ENCODE measurements at regions not wholly inside any gene's neighbourhood (a gene's known extent, or its start where the extent isn't known, plus 50 kb on each side); places are given as distances from the start of the nearest gene placed in this dataset.

- TF ChIP-seq CTCF (IDR thresholded peaks at IDR 0.05; ENCODE audit: borderline replicate concordance, insufficient read depth, low read depth, low read length), result no peak
Measured at GRCh38 chr15:81567924-81568323, 193.9 kb upstream of the TMC3 start.

GRCh38 chr15:81562986-81563385, 189.0 kb upstream of the TMC3 start:
- no peak overlapping the region for H3K4me3 ChIP-seq (ENCODE audit: low read depth, low read length)
- no peak for TF ChIP-seq CTCF (IDR thresholded peaks at IDR 0.05; ENCODE audit: borderline replicate concordance, insufficient read depth, low read depth, low read length)

More at GRCh38 chr15:81567924-81568323, 193.9 kb upstream of the TMC3 start:
- no peak overlapping the region for H3K4me3 ChIP-seq (ENCODE audit: low read depth, low read length)

GRCh38 chr15:81560405-81560804, 186.4 kb upstream of the TMC3 start:
- H3K4me3 ChIP-seq (ENCODE audit: low read depth, low read length), result no peak overlapping the region
- no peak for TF ChIP-seq CTCF (IDR thresholded peaks at IDR 0.05; ENCODE audit: borderline replicate concordance, insufficient read depth, low read depth, low read length)

- no peak overlapping the region for H3K4me3 ChIP-seq (ENCODE audit: low read depth, low read length)
- no peak for TF ChIP-seq CTCF (IDR thresholded peaks at IDR 0.05; ENCODE audit: borderline replicate concordance, insufficient read depth, low read depth, low read length)
Measured at GRCh38 chr15:81558056-81558455, 184.0 kb upstream of the TMC3 start.

- TF ChIP-seq CTCF (IDR thresholded peaks at IDR 0.05; ENCODE audit: borderline replicate concordance, insufficient read depth, low read depth, low read length), result no peak
- no peak overlapping the region for H3K4me3 ChIP-seq (ENCODE audit: low read depth, low read length)
Measured at GRCh38 chr15:81555346-81555745, 181.3 kb upstream of the TMC3 start.

GRCh38 chr15:81548365-81549130, 174.5 kb upstream of the TMC3 start:
- TF ChIP-seq CTCF (IDR thresholded peaks at IDR 0.05; ENCODE audit: borderline replicate concordance, insufficient read depth, low read depth, low read length), result no peak
- no peak overlapping the region for H3K4me3 ChIP-seq (ENCODE audit: low read depth, low read length)

GRCh38 chr15:81547521-81548132, 173.6 kb upstream of the TMC3 start:
- TF ChIP-seq CTCF (IDR thresholded peaks at IDR 0.05; ENCODE audit: borderline replicate concordance, insufficient read depth, low read depth, low read length), result no peak
- no peak overlapping the region for H3K4me3 ChIP-seq (ENCODE audit: low read depth, low read length)
